SIG-M5 treated with dmso at 0.1 percent for 504 hours (cell line): ENCODE measurements at regions not wholly inside any gene's neighbourhood (a gene's known extent, or its start where the extent isn't known, plus 50 kb on each side); places are given as distances from the start of the nearest gene placed in this dataset.
"Not testable (repeated sequence)": the region's sequence is repeated elsewhere in the genome, so short reads cannot be mapped to it uniquely, and the experiment has no call there.

ENCODE experiments used
- DNase-seq: peaks from one replicate; lab custom pipeline; 2025; ENCODE audit not compliant: unreplicated experiment; lab: John Stamatoyannopoulos, UW

DNA sequence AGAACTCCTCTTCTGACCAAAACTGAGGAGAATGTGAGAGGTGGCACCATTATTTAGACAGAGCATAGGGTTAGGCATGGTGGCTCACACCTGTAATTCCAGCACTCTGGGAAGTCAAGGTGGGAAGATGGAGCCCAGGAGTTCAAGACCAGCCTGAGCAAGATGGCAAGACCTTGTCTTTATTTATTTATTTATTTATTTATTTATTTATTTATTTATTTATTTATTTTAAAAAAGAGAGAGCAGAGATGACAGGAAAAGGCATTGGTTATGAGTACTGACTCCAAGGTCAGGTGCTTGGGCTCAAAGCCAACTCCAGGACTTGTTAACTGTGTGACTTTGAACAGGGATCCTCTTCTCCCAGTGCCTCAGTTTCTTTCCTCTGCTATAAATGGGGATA, 217.7 kb downstream of the MEX3B start:
- DNase-seq: no peak

DNA sequence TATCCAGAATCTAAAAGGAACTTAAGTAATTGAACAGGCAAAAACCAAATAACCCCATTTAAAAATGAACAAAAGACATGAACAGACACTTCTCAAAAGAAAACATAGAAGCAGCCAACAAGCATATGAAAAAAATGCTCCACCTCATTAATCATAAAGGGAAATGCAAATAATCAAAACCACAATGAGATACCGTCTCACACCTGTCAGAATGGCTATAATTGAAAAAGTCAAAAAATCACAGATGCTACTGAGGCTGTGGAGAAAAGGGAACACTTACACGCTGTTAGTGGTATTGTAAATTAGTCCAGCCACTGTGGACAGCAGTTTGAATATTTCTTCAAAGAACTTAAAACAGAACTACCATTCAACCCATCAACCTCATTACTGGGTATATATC, 220.7 kb downstream of the MEX3B start:
- no peak for DNase-seq

DNA sequence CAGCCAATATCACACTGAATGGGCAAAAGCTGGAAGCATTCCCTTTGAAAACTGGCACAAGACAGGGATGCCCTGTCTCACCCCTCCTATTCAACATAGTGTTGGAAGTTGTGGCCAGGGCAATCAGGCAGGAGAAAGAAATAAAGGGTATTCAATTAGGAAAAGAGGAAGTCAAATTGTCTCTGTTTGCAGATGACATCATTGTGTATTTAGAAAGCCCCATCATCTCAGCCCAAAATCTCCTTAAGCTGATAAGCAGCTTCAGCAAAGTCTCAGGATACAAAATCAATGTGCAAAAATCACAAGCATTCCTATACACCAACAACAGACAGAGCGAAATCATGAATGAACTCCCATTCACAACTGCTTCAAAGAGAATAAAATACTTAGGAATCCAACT, 223.2 kb downstream of the MEX3B start:
- DNase-seq: not testable (repeated sequence)

DNA sequence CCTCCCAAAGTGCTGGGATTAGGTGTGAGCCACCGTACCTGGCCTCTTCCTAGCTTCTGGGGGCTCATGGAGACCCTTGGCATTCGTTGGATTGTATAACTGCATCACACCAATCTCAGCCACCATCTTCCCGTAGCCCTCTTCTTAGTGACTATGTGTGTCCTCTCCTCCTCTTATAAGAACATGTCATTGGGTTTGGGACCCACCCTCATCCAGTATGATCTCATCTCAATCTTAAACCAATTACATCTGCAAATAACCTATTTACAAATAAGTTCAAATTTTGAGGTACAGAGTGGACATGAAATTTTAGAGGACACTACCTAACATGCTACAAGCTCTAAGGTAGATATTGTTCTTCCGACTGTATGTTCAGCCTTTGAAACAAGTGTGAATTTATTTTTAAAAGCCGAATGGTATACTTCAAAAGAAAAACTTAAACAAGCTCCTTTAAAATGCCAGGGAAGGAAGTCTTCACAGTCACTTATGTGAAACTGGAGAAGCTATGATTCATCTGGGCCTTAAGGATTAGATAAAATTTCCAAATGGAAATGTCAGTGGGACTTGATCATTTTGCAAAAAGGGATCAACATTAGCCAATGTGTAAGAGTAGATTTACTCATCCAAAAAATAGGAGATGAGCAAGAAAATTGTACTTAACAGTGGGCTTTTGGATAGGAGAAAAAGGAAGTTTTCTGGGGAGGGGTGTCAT, 225.7 kb downstream of the MEX3B start:
- no peak for DNase-seq

DNA sequence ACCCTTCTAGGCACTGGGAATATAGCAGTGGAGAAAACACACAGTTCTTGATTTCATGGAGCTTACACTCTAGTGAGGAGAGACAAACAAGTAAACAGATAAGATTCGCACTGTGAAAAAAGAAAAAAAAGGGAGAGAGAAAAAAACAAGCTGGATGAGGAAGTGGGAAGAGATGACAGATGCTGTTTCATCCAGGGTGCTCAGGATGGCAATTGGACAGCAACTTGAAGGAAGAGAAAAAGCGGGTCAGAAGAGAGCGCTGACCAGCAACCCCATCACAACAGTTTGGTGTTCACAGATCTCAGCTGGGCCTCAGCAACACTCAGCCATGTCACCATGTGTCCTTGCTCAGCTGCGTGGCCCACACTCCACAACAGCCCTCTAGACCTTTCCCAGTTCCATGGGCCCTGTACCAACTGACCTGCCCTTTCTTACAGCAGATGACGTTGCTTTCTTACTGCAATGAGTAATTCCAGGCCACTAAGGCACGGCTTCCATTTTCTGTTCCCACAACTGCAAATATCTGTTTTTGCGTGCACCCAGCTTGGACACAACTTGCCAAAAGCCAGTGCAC, 230.8 kb downstream of the MEX3B start:
- DNase-seq: no peak

DNA sequence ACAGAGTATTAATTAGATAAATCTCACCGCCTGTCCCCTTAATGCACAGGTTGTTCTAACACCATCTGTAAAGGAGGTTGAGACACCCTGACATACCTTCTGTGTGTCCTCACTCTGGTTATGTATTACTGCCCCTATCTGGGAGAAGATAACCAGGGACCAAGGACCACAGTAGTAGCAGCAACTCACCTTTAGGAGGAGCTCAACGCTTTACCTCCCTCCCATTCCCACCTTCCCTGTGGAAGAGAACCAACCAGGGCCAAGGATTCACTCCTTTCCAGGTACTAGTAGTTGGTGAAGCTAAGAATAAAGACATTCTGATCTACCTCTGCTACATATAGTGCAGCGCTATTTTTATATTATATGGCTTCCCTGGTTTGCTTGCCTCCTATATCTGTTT, 232.6 kb downstream of the MEX3B start:
- peak; percentile 9 for DNase-seq

DNA sequence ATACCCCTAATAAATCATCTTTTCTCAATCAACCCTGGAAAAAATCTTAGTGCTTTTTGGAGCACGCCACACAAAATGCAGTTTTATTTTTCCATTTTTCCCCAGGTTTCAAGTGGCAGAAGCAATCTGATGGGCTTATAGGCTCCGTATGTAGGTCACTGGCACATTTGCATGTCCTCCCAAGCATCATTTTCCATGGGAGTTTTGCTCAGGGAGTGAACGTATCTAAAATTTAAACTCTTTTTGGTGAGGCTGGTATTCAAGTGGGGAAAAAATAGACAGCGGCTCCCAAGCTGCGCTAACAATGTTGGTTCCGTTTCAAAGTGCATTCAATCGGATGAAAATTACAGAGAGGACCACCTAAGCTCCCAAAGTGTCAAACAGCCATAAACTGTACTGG, 233.4 kb downstream of the MEX3B start:
- DNase-seq: no peak

DNA sequence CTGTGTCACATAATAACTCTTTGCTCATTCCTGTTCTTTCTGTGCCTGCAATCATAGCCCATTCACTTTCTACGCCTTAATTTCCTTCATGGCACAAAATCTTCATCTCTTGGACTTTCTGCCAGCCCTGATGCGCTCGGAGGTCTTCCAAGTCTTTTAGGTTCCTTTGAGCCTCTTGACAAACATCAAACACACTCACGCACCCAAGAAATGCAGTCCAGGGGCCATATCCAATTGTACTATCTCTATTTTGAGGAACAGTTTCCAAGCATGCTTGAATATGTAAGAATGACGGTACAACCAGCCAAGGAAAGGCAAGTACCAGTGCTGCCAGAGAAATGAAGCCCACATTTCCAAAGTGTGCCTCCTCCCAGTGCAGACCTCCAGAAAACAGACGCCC, 234.1 kb downstream of the MEX3B start:
- DNase-seq: no peak

DNA sequence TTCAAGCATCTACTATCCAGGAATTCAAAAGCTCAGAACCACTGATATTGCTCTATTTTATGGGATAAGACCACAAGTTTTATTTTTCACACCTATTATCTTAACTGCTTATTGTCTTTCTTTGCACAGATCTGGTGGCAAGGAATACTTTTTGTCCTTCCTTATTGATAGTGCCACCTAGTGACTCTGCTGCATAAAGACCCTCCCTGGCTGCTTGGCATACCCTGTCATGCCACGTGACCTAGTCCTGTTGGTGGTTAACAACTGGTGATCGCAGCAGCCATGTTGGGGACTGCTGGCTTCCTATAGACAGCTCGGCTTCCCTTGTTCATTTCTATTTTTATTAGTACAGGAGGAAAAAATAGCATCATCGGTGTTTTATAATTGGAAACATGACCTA, 236.3 kb downstream of the MEX3B start:
- DNase-seq: peak; percentile 21

DNA sequence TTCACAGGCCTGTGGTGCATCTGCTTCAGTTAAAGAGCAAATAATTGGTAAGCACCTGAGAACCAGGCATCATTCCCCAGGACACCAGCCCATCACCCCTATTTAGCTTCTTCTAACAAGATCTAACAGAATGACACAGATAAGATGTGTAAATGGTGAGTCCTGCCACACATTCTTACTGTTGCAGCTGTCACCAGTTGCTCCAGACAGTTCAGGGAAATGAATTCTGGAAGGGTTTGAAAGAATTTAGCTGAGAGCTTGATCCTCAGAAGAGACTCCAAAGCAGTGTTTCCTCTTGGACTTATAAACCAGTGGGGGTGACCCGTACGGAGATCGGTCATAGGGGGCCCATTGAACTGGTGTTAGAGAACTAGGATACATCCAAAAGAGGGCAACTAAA, 238.0 kb downstream of the MEX3B start:
- DNase-seq: no peak

DNA sequence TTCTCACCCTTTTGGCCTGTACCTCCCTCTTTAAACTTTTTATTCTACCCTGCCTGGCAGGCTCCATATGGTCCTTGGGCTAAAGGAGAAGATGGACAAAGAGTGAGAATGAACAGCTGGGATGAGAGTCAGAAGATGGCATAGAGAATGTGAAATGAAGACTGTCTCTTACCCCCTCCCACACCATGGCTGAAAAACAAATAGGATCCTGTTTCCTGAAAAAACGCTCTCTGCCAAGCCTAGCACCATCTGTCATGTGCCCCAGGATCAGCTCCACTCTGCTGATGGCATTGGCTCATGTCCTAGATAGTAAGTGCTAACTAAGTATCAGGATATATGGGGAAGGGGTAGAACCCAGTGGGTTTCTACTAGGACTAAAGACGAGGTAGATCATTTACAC, 238.6 kb downstream of the MEX3B start:
- DNase-seq: no peak

DNA sequence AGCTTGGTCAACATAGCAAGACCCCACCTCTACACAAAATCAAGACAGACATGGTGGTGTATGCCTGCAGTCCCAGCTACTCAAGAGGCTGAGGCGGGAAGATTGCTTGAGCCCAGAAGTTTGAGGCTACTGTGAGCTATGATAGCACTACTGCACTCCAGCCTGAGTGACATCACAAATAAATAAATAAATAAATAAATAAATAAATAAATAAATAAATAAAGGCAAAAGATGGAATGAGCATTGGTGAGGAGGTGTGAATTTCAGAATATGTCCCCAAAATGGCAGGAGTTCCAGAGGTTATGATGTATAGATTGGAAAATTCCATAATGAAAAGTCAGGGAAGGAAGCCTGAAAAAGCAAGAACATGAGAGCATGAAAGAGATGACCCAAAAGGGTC, 249.9 kb downstream of the MEX3B start:
- no peak for DNase-seq

DNA sequence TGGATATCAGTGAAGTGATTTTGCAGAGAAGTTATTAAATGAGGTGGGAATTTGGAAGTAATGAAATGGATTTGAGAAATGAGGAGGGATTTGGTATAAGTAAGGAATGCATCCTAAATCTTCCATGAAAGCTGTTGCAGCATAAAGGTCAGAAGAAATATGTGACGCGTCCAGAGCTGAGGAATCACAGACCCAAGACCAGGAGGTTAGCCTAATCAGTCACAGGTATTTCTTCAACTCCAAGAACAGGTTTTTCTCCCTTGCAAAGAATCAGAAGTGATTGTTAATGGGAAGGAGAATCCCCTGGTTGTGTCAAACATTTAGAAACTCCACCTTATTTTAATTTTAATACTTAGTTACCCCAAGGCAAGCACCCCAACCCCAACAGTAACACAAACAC, 253.2 kb downstream of the MEX3B start:
- DNase-seq: peak; percentile 20

DNA sequence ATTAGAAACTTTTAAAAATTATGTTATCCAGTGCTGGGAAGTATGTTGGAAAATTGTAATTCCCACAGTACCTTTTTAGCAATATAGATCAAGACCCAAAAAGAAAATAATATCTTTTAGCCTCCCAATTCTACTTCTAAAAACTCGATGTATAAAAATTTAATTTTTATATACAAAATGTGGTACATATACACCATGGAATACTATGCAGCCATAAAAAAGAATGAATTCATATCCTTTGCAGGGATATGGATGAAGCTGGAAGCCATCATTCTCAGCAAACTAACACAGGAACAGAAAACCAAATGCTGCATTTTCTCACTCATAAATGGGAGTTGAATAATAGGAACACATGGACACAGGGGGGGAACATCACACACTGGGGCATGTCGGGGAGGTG, 254.5 kb downstream of the MEX3B start:
- DNase-seq: not testable (repeated sequence)

DNA sequence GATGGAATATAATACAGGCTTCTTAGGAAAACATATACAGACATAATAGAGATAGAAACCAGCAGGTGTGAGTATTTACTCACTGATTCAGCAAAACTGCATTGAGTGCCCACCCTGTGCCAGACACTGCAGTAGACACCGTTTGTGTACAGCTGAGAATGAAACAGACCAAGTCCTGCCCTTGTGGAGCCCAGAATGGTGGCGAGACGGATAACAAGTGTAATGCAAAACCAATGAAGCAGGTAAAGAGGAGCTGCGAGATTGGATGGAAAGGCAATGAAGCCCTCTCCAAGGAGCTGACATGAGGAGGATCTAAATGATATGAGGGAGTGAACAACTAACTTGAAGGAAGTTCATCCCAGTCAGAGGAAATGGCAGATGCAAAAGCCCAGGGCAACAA, 256.4 kb downstream of the MEX3B start:
- no peak for DNase-seq

DNA sequence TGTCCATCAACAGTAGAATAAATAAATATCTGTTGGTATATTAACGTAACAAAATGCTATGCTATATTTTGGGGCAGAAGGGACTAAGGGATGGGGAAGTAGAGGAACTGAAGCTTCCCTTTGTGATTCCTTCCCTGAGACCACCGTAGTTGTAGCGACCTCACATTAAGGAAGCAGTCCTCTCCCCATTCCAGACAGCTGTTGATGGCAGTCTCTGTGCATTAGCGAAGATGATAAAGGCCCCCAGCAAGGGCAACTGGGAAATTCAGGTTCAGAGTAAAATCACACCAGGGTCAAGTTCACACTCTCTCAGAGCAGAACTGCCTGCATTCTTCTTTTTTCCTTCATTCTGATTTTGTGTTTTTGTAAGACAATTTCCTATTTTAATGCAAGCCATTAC, 259.0 kb downstream of the MEX3B start:
- DNase-seq: no peak

DNA sequence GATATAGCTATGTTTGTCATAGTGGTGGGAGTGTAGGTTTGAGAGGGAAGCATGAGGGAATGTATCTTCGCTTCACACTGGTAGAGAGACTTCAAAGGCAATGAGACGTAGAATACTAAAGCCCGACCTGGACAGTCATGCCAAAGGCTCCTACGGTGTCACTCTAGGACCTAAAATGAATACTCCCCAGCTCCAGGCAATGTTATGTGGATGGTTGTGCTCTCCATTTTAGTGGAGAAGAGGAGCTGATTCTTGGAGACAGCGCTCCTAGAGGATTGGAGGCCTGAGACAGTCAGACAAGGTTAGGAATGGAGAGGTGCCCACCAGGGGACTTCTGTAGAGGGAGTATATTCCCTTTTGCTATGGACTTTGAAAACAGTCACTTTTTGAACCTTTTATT, 260.1 kb downstream of the MEX3B start:
- no peak for DNase-seq

DNA sequence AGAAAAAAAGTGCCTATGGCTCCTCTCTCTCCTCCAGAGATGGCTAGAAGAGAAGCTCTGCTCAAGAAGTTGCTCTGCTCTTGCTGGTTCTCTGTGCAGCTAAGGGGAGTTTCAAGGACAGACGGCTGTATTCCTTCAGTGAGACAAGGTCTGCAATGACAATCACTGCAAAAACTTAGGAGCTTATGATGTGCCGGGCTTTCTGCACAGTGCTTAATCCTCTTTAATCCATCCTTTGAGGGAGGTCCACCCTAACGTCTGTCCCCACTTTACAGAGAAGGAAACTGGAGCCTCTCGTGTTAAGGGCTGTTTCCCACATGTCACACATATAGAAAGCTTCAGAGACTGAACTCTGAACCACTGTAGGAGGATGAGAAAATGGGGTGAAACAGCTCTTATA, 260.6 kb downstream of the MEX3B start:
- DNase-seq: no peak

DNA sequence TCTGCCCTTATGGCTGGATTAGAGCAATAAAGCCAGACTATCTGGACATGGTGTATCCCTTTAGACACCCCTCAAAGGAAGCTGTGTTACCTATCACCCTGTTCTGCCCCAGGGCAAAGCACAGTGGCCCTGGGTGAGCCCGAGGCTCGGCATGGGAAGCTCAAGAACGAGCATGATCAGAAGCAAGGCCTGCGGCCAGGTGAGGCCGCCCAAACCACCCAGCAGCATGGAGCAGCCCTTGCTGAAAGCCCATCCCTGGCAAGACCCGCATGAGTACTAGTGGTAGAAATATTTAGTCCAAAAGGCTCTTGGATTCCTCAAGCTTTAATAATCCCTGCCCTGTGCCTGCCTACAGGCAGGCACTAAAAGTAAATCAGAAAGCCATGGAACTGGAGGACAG, 261.1 kb downstream of the MEX3B start:
- no peak for DNase-seq

DNA sequence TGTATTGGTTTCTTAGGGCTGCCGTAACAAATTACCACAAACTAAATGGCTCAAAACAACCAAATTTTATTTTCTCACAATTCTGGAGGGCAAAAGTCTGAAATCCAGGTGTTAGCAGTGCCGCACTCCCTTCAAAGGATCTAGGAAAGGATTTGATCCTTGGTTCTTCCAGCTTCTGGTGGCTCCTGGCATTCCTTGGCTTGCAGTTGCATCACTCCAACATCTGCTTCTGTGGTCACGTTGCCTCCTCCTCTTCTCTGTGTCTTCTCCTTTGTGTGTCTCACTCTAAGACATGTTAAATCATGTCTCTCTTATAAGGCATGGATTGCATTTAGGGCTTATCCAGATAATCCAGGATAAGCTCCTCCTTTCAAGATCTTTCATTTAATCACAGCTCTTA, 262.2 kb downstream of the MEX3B start:
- DNase-seq: no peak

DNA sequence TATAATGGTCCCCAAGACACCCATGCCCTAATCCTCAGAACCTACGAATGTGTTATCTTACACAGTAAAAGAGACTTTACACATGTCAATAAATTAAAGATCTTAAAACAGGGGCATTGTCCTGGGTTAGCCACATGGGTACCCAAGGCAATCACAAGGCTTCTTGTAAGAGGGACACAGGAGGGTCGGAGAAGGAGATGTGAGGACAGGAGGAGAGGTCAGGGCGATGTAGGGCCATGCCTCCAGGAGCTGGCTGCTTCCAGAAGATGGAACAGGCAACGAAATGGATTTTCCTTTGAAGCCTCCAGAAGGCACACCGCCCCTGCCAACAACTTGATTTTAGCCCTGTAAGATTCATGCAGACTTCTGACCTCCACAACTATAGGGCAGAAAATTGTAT, 262.7 kb downstream of the MEX3B start:
- DNase-seq: no peak

DNA sequence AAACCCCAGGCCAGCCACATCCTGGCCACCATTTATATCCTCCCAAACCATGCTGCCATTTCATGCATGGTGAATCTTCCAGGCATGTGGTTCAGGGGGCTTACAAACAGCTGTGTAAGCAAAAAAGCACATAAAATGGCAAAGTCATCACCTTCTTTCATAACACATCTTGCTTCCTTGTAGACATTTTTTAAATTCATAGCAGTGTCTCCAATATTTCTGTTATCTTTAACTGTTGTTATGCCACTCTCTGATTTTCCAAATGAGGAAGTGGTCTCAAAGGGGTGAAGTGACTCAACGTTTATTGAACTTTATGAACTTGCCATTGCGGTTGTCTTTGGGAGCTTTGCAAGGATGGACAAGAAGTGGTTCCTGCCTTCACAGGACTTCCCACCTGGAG, 264.4 kb downstream of the MEX3B start:
- no peak for DNase-seq

DNA sequence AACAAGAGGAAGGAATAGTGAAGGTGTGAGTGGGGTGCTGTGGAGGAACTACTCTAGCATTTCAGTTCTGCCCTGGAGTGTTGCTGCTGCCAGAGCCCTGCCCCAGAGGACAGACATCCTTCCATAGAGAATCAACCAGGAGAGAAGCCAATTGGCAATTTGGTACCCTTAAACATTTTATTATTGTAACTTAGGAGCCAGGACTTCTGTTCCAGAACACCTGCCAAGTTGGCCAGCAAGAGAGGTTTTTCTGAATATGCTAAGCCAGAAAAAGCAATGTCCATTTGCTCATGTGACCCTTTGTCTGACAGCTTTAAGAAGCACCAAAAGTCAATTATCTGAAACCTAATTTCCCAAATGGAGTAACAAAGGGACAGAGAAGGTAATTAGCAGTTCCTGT, 264.9 kb downstream of the MEX3B start:
- no peak for DNase-seq
